GM21529 (cell line): ENCODE measurements at regions not wholly inside any gene's neighbourhood (a gene's known extent, or its start where the extent isn't known, plus 50 kb on each side); places are given as distances from the start of the nearest gene placed in this dataset.

Source experiments
- ATAC-seq: cut with Tn5 transposase; IDR thresholded peaks from one replicate; pipeline ENCODE4 v1.9.1; 2021; ENCODE audit not compliant: unreplicated experiment

GRCh38 chr15:97545799-97546198, 414.7 kb upstream of the ARRDC4 start:
- no peak for ATAC-seq

- no peak for ATAC-seq
Measured at GRCh38 chr15:97547381-97547780, 413.1 kb upstream of the ARRDC4 start.

GRCh38 chr15:97561529-97561928, 399.0 kb upstream of the ARRDC4 start:
- no peak for ATAC-seq

GRCh38 chr15:97563516-97563915, 397.0 kb upstream of the ARRDC4 start:
- ATAC-seq: no peak

GRCh38 chr15:97566961-97567360, 393.5 kb upstream of the ARRDC4 start:
- no peak for ATAC-seq

GRCh38 chr15:97567411-97567810, 393.1 kb upstream of the ARRDC4 start:
- no peak for ATAC-seq

GRCh38 chr15:97576929-97577645, 383.4 kb upstream of the ARRDC4 start:
- ATAC-seq: no peak

GRCh38 chr15:97585408-97585807, 375.1 kb upstream of the ARRDC4 start:
- ATAC-seq: no peak

- no peak for ATAC-seq
Measured at GRCh38 chr15:97592778-97593177, 367.7 kb upstream of the ARRDC4 start.

- no peak for ATAC-seq
Measured at GRCh38 chr15:97597801-97598200, 362.7 kb upstream of the ARRDC4 start.

- no peak for ATAC-seq
Measured at GRCh38 chr15:97598353-97598798, 362.1 kb upstream of the ARRDC4 start.

GRCh38 chr15:97600190-97600589, 360.3 kb upstream of the ARRDC4 start:
- no peak for ATAC-seq

- no peak for ATAC-seq
Measured at GRCh38 chr15:97604677-97605076, 355.8 kb upstream of the ARRDC4 start.

- ATAC-seq: no peak
Measured at GRCh38 chr15:97615114-97615513, 345.4 kb upstream of the ARRDC4 start.

- no peak for ATAC-seq
Measured at GRCh38 chr15:97623091-97623661, 337.3 kb upstream of the ARRDC4 start.

- no peak for ATAC-seq
Measured at GRCh38 chr15:97627634-97628033, 332.9 kb upstream of the ARRDC4 start.

GRCh38 chr15:97645758-97646157, 314.7 kb upstream of the ARRDC4 start:
- ATAC-seq: no peak

- ATAC-seq: no peak
Measured at GRCh38 chr15:97648728-97649127, 311.8 kb upstream of the ARRDC4 start.

- ATAC-seq: no peak
Measured at GRCh38 chr15:97652041-97652440, 308.5 kb upstream of the ARRDC4 start.

- no peak for ATAC-seq
Measured at GRCh38 chr15:97652700-97653167, 307.8 kb upstream of the ARRDC4 start.

GRCh38 chr15:97653896-97654295, 306.6 kb upstream of the ARRDC4 start:
- ATAC-seq: no peak

- ATAC-seq: no peak
Measured at GRCh38 chr15:97654481-97655076, 305.9 kb upstream of the ARRDC4 start.
